Kidney (tissue), 13 donors: ENCODE measurements at regions not wholly inside any gene's neighbourhood (a gene's known extent, or its start where the extent isn't known, plus 50 kb on each side); places are given as distances from the start of the nearest gene placed in this dataset.

Source experiments
- DNase-seq, 5 donors: peaks; one replicate each; pipeline ENCODE4 v3.0.0-alpha.2; 2013 to 2020
- FAIRE-seq: peaks from 2 replicates; lab custom pipeline; 2012; peaks lifted over from hg19 to GRCh38; lab: Jason Lieb, UNC
- H3K27ac ChIP-seq, 2 donors: one replicate each; pipeline ENCODE4 v1.7.0; 2013; ENCODE audit warnings: low read depth in 2 of 2, low read length in 2 of 2, inconsistent platforms in 1 of 2
- H3K27me3 ChIP-seq: one replicate; pipeline ENCODE4 v1.7.1; 2013; ENCODE audit warnings: low read length, inconsistent platforms; ENCODE audit not compliant: control insufficient read depth, insufficient read depth
- H3K36me3 ChIP-seq, 3 donors: one replicate each; pipeline versions ENCODE4 v1.7.0 to v1.7.1; 2013; ENCODE audit warnings: low read length in 3 of 3, control low read depth in 1 of 3, inconsistent platforms in 1 of 3; ENCODE audit not compliant: insufficient read depth in 3 of 3, control insufficient read depth in 2 of 3
- H3K4me1 ChIP-seq, 3 donors: one replicate each; pipeline versions ENCODE4 v1.7.0 to v1.7.1; 2013; ENCODE audit warnings: low read length in 3 of 3, inconsistent platforms in 1 of 3, low read depth in 1 of 3; ENCODE audit not compliant: control insufficient read depth in 2 of 3, insufficient read depth in 2 of 3
- H3K4me3 ChIP-seq, 3 donors: one replicate each; pipeline versions ENCODE4 v1.7.0 to v1.8.1; 2013; ENCODE audit warnings: low read length in 3 of 3, control low read depth in 1 of 3, inconsistent platforms in 1 of 3
- H3K9ac ChIP-seq, 3 donors: one replicate each; pipeline versions ENCODE4 v1.7.0 to v1.7.1; 2013; ENCODE audit warnings: low read length in 3 of 3, control low read depth in 1 of 3, inconsistent platforms in 1 of 3
- H3K9me3 ChIP-seq, 3 donors: one replicate each; pipeline versions ENCODE4 v1.7.0 to v1.7.1; 2013; ENCODE audit warnings: low read length in 3 of 3, control low read depth in 1 of 3, inconsistent platforms in 1 of 3; ENCODE audit not compliant: control insufficient read depth in 2 of 3, insufficient read depth in 1 of 3
- CTCF ChIP-seq: IDR thresholded peaks from 3 replicates; pipeline ENCODE4 v1.5.1; 2012; ENCODE audit warnings: mild to moderate bottlenecking, moderate library complexity, borderline replicate concordance; ENCODE audit not compliant: insufficient read depth; ENCODE audit errors: extremely low read depth
- intact Hi-C: fragments of 100-400 bp; cut with DNase I; formaldehyde crosslinking; loops from one replicate; pipeline ENCODE4 v1.11.1; 2022
- donor health status: control.
- donor health status: control.
- donor health status: control.
- donor health status: control.
- donor health status: control.
- donor health status: DM: yes; HTN: yes; CAD: no.
- donor health status: Normal renal cell carcinoma (clear cell type).

- FAIRE-seq: no peak
Observed at GRCh38 chr3:152780553-152780952, 54.4 kb upstream of the P2RY1 start.

GRCh38 chr3:152785051-152785450 is 49.9 kb upstream of the P2RY1 start:
- TF ChIP-seq CTCF: no peak
- Histone ChIP-seq H3K4me1 (no peaks in the 10 kb centered on the region), H3K27me3 (no peaks in the 10 kb centered on the region), H3K9me3 (no peaks in the 10 kb centered on the region), H3K4me3 (no peak overlapping the region), H3K27ac (no peak overlapping the region), H3K9ac (no peak overlapping the region), H3K36me3 (no peaks in the 10 kb centered on the region)
- FAIRE-seq (no peak), DNase-seq (no peak)
- intact Hi-C loops: no loop called here

More at GRCh38 chr3:152780553-152780952, 54.4 kb upstream of the P2RY1 start:
- Histone ChIP-seq H3K9ac (no peak overlapping the region), H3K4me1 (peaks cover 0 to 2% (median 0%) of the 10 kb centered on the region in 3 donors), H3K36me3 (no peaks in the 10 kb centered on the region), H3K4me3 (no peak overlapping the region), H3K27me3 (no peaks in the 10 kb centered on the region), H3K27ac (no peak overlapping the region), H3K9me3 (no peaks in the 10 kb centered on the region)
- TF ChIP-seq CTCF: no peak
- intact Hi-C loops: no loop called here
- DNase-seq: no peak
